NAMALWA (cell line): ENCODE measurements at regions not wholly inside any gene's neighbourhood (a gene's known extent, or its start where the extent isn't known, plus 50 kb on each side); places are given as distances from the start of the nearest gene placed in this dataset.

ENCODE experiments used
- DNase-seq: peaks from one replicate; pipeline ENCODE4 v3.0.0-alpha.2; 2015; ENCODE audit warnings: low spot score

- DNase-seq, result no peak
Measured at GRCh38 chr1:8267307-8267706, 50.6 kb upstream of the SLC45A1 start.

- no peak for DNase-seq
Measured at GRCh38 chr1:8266436-8267165, 51.3 kb upstream of the SLC45A1 start.

- DNase-seq, result no peak
Measured at GRCh38 chr1:8263791-8264190, 54.1 kb upstream of the SLC45A1 start.

GRCh38 chr1:8261398-8261762 is 56.5 kb upstream of the SLC45A1 start:
- no peak for DNase-seq

- DNase-seq, result no peak
Measured at GRCh38 chr1:8259498-8260290, 58.2 kb upstream of the SLC45A1 start.

GRCh38 chr1:8257621-8258020 is 60.3 kb upstream of the SLC45A1 start:
- DNase-seq, result no peak

GRCh38 chr1:8256321-8256720 is 61.6 kb upstream of the SLC45A1 start:
- DNase-seq, result no peak

GRCh38 chr1:8255712-8256111 is 62.2 kb upstream of the SLC45A1 start:
- DNase-seq, result no peak

- no peak for DNase-seq
Measured at GRCh38 chr1:8252266-8252951, 65.5 kb upstream of the SLC45A1 start.

GRCh38 chr1:8251635-8252034 is 66.3 kb upstream of the SLC45A1 start:
- DNase-seq, result no peak

GRCh38 chr1:8249838-8250237 is 68.1 kb upstream of the SLC45A1 start:
- DNase-seq, result no peak

GRCh38 chr1:8247811-8248436 is 70.0 kb upstream of the SLC45A1 start:
- DNase-seq, result no peak

GRCh38 chr1:8244304-8244703 is 73.6 kb upstream of the SLC45A1 start:
- no peak for DNase-seq

- DNase-seq, result no peak
Measured at GRCh38 chr1:8242498-8242897, 75.4 kb upstream of the SLC45A1 start.

GRCh38 chr1:8241417-8242014 is 76.4 kb upstream of the SLC45A1 start:
- no peak for DNase-seq

- DNase-seq, result no peak
Measured at GRCh38 chr1:8239306-8240023, 78.4 kb upstream of the SLC45A1 start.

- no peak for DNase-seq
Measured at GRCh38 chr1:8239039-8239305, 78.9 kb upstream of the SLC45A1 start.

GRCh38 chr1:8238141-8239038 is 79.5 kb upstream of the SLC45A1 start:
- DNase-seq, result no peak

- no peak for DNase-seq
Measured at GRCh38 chr1:8232036-8232757, 85.7 kb upstream of the SLC45A1 start.

GRCh38 chr1:8230292-8230621 is 87.7 kb upstream of the SLC45A1 start:
- no peak for DNase-seq
